ENCODE measurements at regions not wholly inside any gene's neighbourhood (a gene's known extent, or its start where the extent isn't known, plus 50 kb on each side); places are given as distances from the start of the nearest gene placed in this dataset.

GRCh38 chr13:24035411-24035810 lies 125.1 kb upstream of the SPATA13 start:
- peak overlapping the region; percentile 18 for H3K27ac ChIP-seq (replicated peaks)
- no peak overlapping the region for H3K4me3 ChIP-seq
- H3K9me3 ChIP-seq (replicated peaks) = no peaks in the 10 kb centered on the region
- intact Hi-C loops (cut with micrococcal nuclease) = no loop called here
- H3K27me3 ChIP-seq (ENCODE audit: low read depth) = no peaks in the 10 kb centered on the region
- DNase-seq = no peak
- peaks cover 43% of the 10 kb centered on the region for H3K4me1 ChIP-seq
- H3K36me3 ChIP-seq = no peaks in the 10 kb centered on the region
- no peak for TF ChIP-seq CTCF (IDR thresholded peaks at IDR 0.05; ENCODE audit: borderline replicate concordance)

DNA sequence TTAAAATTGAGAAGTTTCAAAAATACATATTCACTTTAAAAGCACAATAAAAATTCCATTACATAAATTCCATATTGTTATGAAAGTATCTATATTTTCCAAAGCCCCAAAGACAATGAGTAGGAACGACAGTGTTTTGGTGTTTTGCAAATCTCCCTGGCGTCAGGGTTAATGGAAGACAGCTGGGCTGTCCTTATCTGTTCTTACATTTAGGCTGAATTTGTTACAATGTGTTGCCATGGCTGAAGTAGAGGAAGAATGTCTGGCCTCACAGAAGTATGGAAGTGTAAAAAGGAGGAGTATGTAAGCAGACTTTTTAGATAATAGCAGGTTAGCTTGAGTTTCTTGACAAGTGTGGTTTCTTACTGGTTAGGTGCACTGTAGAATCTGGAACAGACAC lies 124.4 kb upstream of the SPATA13 start:
- Histone ChIP-seq H3K4me1 (peaks cover 40% of the 10 kb centered on the region), H3K36me3 (no peaks in the 10 kb centered on the region), H3K27ac (replicated peaks) (peak overlapping the region; percentile 22), H3K4me3 (no peak overlapping the region), H3K9me3 (replicated peaks) (no peaks in the 10 kb centered on the region), H3K27me3 (ENCODE audit: low read depth) (no peaks in the 10 kb centered on the region)
- no peak for DNase-seq
- TF ChIP-seq CTCF (IDR thresholded peaks at IDR 0.05; ENCODE audit: borderline replicate concordance) = no peak
- intact Hi-C loops (cut with micrococcal nuclease) = no loop called here

- Histone ChIP-seq H3K4me3 (no peak overlapping the region), H3K36me3 (no peaks in the 10 kb centered on the region), H3K9me3 (replicated peaks) (no peaks in the 10 kb centered on the region), H3K27me3 (ENCODE audit: low read depth) (no peaks in the 10 kb centered on the region), H3K4me1 (peaks cover 17% of the 10 kb centered on the region), H3K27ac (replicated peaks) (no peak overlapping the region)
- TF ChIP-seq CTCF (IDR thresholded peaks at IDR 0.05; ENCODE audit: borderline replicate concordance) = no peak
- DNase-seq = no peak
- intact Hi-C loops (cut with micrococcal nuclease) = no loop called here
Observed at GRCh38 chr13:24038405-24038804, 122.1 kb upstream of the SPATA13 start.

GRCh38 chr13:24038841-24039330 lies 121.6 kb upstream of the SPATA13 start:
- no peak for TF ChIP-seq CTCF (IDR thresholded peaks at IDR 0.05; ENCODE audit: borderline replicate concordance)
- H3K4me1 ChIP-seq = peaks cover 12% of the 10 kb centered on the region
- no peak for DNase-seq
- intact Hi-C loops (cut with micrococcal nuclease) = no loop called here
- no peaks in the 10 kb centered on the region for H3K36me3 ChIP-seq
- H3K27ac ChIP-seq (replicated peaks) = peak overlapping the region; percentile 16
- no peak overlapping the region for H3K4me3 ChIP-seq
- no peaks in the 10 kb centered on the region for H3K9me3 ChIP-seq (replicated peaks)
- H3K27me3 ChIP-seq (ENCODE audit: low read depth) = no peaks in the 10 kb centered on the region

DNA sequence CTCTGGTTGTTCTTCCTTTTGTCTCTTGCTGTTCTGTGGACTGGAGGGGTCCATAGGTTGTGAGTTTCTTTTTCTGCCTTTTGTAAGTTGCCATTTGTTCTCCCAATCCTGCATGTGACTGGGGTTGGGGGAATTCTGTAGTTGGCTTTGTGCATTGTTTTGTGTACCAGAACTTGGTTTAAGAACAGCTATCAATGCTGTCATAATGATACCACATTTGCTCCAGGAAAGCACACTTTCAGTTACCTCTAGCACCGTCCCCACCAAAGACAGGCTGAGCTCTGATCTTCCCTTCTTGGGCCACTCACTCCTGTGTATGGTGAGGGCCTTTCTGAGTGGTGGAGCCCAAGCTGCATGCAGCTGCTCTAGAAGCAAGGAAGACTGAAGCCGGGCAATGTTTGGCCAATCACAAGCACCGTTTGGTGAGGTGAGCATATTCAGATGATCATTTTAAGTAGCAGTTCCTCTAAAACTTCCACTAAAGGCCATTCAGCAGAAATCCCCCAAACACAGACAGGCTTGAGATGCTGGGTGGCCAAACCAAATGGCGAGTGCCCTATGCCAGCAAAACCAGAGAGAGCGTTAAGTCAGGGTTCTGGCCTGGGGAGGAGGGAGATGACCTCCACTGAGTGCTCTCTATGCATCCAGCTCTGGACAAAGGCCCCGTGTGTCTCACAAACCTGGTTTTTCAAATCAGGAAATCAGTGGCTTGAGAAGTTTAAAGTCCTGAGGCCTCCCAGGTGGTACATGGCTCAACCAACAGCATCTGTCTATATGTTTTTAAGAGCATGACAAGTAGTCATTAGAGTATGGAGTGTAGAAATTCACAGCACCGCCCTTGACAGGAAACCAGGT lies 120.7 kb upstream of the SPATA13 start:
- Histone ChIP-seq H3K27me3 (ENCODE audit: low read depth) (no peaks in the 10 kb centered on the region), H3K27ac (replicated peaks) (no peak overlapping the region), H3K4me3 (no peak overlapping the region), H3K4me1 (peaks cover 5% of the 10 kb centered on the region), H3K9me3 (replicated peaks) (no peaks in the 10 kb centered on the region), H3K36me3 (no peaks in the 10 kb centered on the region)
- intact Hi-C loops (cut with micrococcal nuclease) = loop anchor here (10.0 kb wide), 1 partner anchor 125 kb away; no protein-coding TSS in a partner anchor
- TF ChIP-seq CTCF (IDR thresholded peaks at IDR 0.05; ENCODE audit: borderline replicate concordance) = no peak
- DNase-seq = no peak

Measured in left ventricle myocardium inferior (tissue), 1 donor.